ENCODE measurements at regions not wholly inside any gene's neighbourhood (a gene's known extent, or its start where the extent isn't known, plus 50 kb on each side); places are given as distances from the start of the nearest gene placed in this dataset.

GRCh38 chr10:64449603-64450002, 928.4 kb downstream of the REEP3 start:
- H3K4me3 ChIP-seq (ENCODE audit: low read length in 2 of 2), result no peak overlapping the region
- no peaks in the 10 kb centered on the region for H3K27me3 ChIP-seq (ENCODE audit: control insufficient read depth in 1 of 2, insufficient read depth in 2 of 2, low read length in 2 of 2)
- no peak overlapping the region for H3K27ac ChIP-seq (ENCODE audit: low read length)
- H3K9me3 ChIP-seq (ENCODE audit: control insufficient read depth in 2 of 2, low read length in 2 of 2), result no peaks in the 10 kb centered on the region
- no peaks in the 10 kb centered on the region for H3K36me3 ChIP-seq (ENCODE audit: control insufficient read depth in 2 of 2, insufficient read depth in 2 of 2, low read length in 2 of 2)
- no peaks in the 10 kb centered on the region for H3K4me1 ChIP-seq (ENCODE audit: control insufficient read depth, insufficient read depth, low read length)
- no peak overlapping the region for H3K9ac ChIP-seq (ENCODE audit: low read length in 2 of 2)

- H3K36me3 ChIP-seq (ENCODE audit: control insufficient read depth in 2 of 2, insufficient read depth in 2 of 2, low read length in 2 of 2), result no peaks in the 10 kb centered on the region
- H3K9me3 ChIP-seq (ENCODE audit: control insufficient read depth in 2 of 2, low read length in 2 of 2), result no peaks in the 10 kb centered on the region
- no peaks in the 10 kb centered on the region for H3K4me1 ChIP-seq (ENCODE audit: control insufficient read depth, insufficient read depth, low read length)
- H3K4me3 ChIP-seq (ENCODE audit: low read length in 2 of 2), result no peak overlapping the region
- no peak overlapping the region for H3K27ac ChIP-seq (ENCODE audit: low read length)
- H3K27me3 ChIP-seq (ENCODE audit: control insufficient read depth in 1 of 2, insufficient read depth in 2 of 2, low read length in 2 of 2), result no peaks in the 10 kb centered on the region
- H3K9ac ChIP-seq (ENCODE audit: low read length in 2 of 2), result no peak overlapping the region
Observed at GRCh38 chr10:64450312-64450711, 929.1 kb downstream of the REEP3 start.

- Histone ChIP-seq H3K4me3 (ENCODE audit: low read length in 2 of 2) (no peak overlapping the region), H3K9me3 (ENCODE audit: control insufficient read depth in 2 of 2, low read length in 2 of 2) (no peaks in the 10 kb centered on the region), H3K36me3 (ENCODE audit: control insufficient read depth in 2 of 2, insufficient read depth in 2 of 2, low read length in 2 of 2) (no peaks in the 10 kb centered on the region), H3K9ac (ENCODE audit: low read length in 2 of 2) (no peak overlapping the region), H3K4me1 (ENCODE audit: control insufficient read depth, insufficient read depth, low read length) (no peaks in the 10 kb centered on the region), H3K27ac (ENCODE audit: low read length) (no peak overlapping the region), H3K27me3 (ENCODE audit: control insufficient read depth in 1 of 2, insufficient read depth in 2 of 2, low read length in 2 of 2) (no peaks in the 10 kb centered on the region)
Observed at GRCh38 chr10:64454962-64455361, 933.8 kb downstream of the REEP3 start.

- H3K36me3 ChIP-seq (ENCODE audit: control insufficient read depth in 2 of 2, insufficient read depth in 2 of 2, low read length in 2 of 2), result no peaks in the 10 kb centered on the region
Observed at GRCh38 chr10:64458306-64458705, 937.1 kb downstream of the REEP3 start.

GRCh38 chr10:64463406-64463805, 942.2 kb downstream of the REEP3 start:
- H3K27ac ChIP-seq (ENCODE audit: low read length), result no peak overlapping the region
- H3K36me3 ChIP-seq (ENCODE audit: control insufficient read depth in 2 of 2, insufficient read depth in 2 of 2, low read length in 2 of 2), result no peaks in the 10 kb centered on the region
- no peak overlapping the region for H3K9ac ChIP-seq (ENCODE audit: low read length in 2 of 2)
- no peak overlapping the region for H3K4me3 ChIP-seq (ENCODE audit: low read length in 2 of 2)
- no peaks in the 10 kb centered on the region for H3K4me1 ChIP-seq (ENCODE audit: control insufficient read depth, insufficient read depth, low read length)
- H3K9me3 ChIP-seq (ENCODE audit: control insufficient read depth in 2 of 2, low read length in 2 of 2), result no peaks in the 10 kb centered on the region
- H3K27me3 ChIP-seq (ENCODE audit: control insufficient read depth in 1 of 2, insufficient read depth in 2 of 2, low read length in 2 of 2), result no peaks in the 10 kb centered on the region

More at GRCh38 chr10:64458306-64458705, 937.1 kb downstream of the REEP3 start:
- Histone ChIP-seq H3K9me3 (ENCODE audit: control insufficient read depth in 2 of 2, low read length in 2 of 2) (no peaks in the 10 kb centered on the region), H3K9ac (ENCODE audit: low read length in 2 of 2) (no peak overlapping the region), H3K27ac (ENCODE audit: low read length) (no peak overlapping the region), H3K4me1 (ENCODE audit: control insufficient read depth, insufficient read depth, low read length) (no peaks in the 10 kb centered on the region), H3K4me3 (ENCODE audit: low read length in 2 of 2) (no peak overlapping the region), H3K27me3 (ENCODE audit: control insufficient read depth in 1 of 2, insufficient read depth in 2 of 2, low read length in 2 of 2) (no peaks in the 10 kb centered on the region)

- Histone ChIP-seq H3K4me3 (ENCODE audit: low read length in 2 of 2) (no peak overlapping the region), H3K9me3 (ENCODE audit: control insufficient read depth in 2 of 2, low read length in 2 of 2) (no peaks in the 10 kb centered on the region), H3K9ac (ENCODE audit: low read length in 2 of 2) (no peak overlapping the region), H3K4me1 (ENCODE audit: control insufficient read depth, insufficient read depth, low read length) (no peaks in the 10 kb centered on the region), H3K27ac (ENCODE audit: low read length) (no peak overlapping the region), H3K27me3 (ENCODE audit: control insufficient read depth in 1 of 2, insufficient read depth in 2 of 2, low read length in 2 of 2) (no peaks in the 10 kb centered on the region), H3K36me3 (ENCODE audit: control insufficient read depth in 2 of 2, insufficient read depth in 2 of 2, low read length in 2 of 2) (no peaks in the 10 kb centered on the region)
Observed at GRCh38 chr10:64465653-64466052, 944.5 kb downstream of the REEP3 start.

GRCh38 chr10:64468219-64468618, 947.0 kb downstream of the REEP3 start:
- Histone ChIP-seq H3K9me3 (ENCODE audit: control insufficient read depth in 2 of 2, low read length in 2 of 2) (no peaks in the 10 kb centered on the region), H3K27me3 (ENCODE audit: control insufficient read depth in 1 of 2, insufficient read depth in 2 of 2, low read length in 2 of 2) (no peaks in the 10 kb centered on the region), H3K27ac (ENCODE audit: low read length) (no peak overlapping the region), H3K36me3 (ENCODE audit: control insufficient read depth in 2 of 2, insufficient read depth in 2 of 2, low read length in 2 of 2) (no peaks in the 10 kb centered on the region), H3K4me1 (ENCODE audit: control insufficient read depth, insufficient read depth, low read length) (no peaks in the 10 kb centered on the region), H3K4me3 (ENCODE audit: low read length in 2 of 2) (no peak overlapping the region), H3K9ac (ENCODE audit: low read length in 2 of 2) (no peak overlapping the region)

GRCh38 chr10:64476506-64476905, 955.3 kb downstream of the REEP3 start:
- no peaks in the 10 kb centered on the region for H3K4me1 ChIP-seq (ENCODE audit: control insufficient read depth, insufficient read depth, low read length)
- no peaks in the 10 kb centered on the region for H3K36me3 ChIP-seq (ENCODE audit: control insufficient read depth in 2 of 2, insufficient read depth in 2 of 2, low read length in 2 of 2)
- no peak overlapping the region for H3K27ac ChIP-seq (ENCODE audit: low read length)
- no peak overlapping the region for H3K9ac ChIP-seq (ENCODE audit: low read length in 2 of 2)
- H3K27me3 ChIP-seq (ENCODE audit: control insufficient read depth in 1 of 2, insufficient read depth in 2 of 2, low read length in 2 of 2), result no peaks in the 10 kb centered on the region
- no peak overlapping the region for H3K4me3 ChIP-seq (ENCODE audit: low read length in 2 of 2)
- no peaks in the 10 kb centered on the region for H3K9me3 ChIP-seq (ENCODE audit: control insufficient read depth in 2 of 2, low read length in 2 of 2)

- Histone ChIP-seq H3K4me1 (ENCODE audit: control insufficient read depth, insufficient read depth, low read length) (no peaks in the 10 kb centered on the region), H3K4me3 (ENCODE audit: low read length in 2 of 2) (no peak overlapping the region), H3K36me3 (ENCODE audit: control insufficient read depth in 2 of 2, insufficient read depth in 2 of 2, low read length in 2 of 2) (no peaks in the 10 kb centered on the region)
Observed at GRCh38 chr10:64477791-64478190, 956.6 kb downstream of the REEP3 start.

GRCh38 chr10:64484811-64485330, 963.7 kb downstream of the REEP3 start:
- Histone ChIP-seq H3K4me1 (ENCODE audit: control insufficient read depth, insufficient read depth, low read length) (no peaks in the 10 kb centered on the region), H3K9me3 (ENCODE audit: control insufficient read depth in 2 of 2, low read length in 2 of 2) (no peaks in the 10 kb centered on the region), H3K9ac (ENCODE audit: low read length in 2 of 2) (no peak overlapping the region), H3K27ac (ENCODE audit: low read length) (no peak overlapping the region), H3K4me3 (ENCODE audit: low read length in 2 of 2) (no peak overlapping the region), H3K27me3 (ENCODE audit: control insufficient read depth in 1 of 2, insufficient read depth in 2 of 2, low read length in 2 of 2) (no peaks in the 10 kb centered on the region), H3K36me3 (ENCODE audit: control insufficient read depth in 2 of 2, insufficient read depth in 2 of 2, low read length in 2 of 2) (no peaks in the 10 kb centered on the region)

More at GRCh38 chr10:64477791-64478190, 956.6 kb downstream of the REEP3 start:
- H3K9me3 ChIP-seq (ENCODE audit: control insufficient read depth in 2 of 2, low read length in 2 of 2), result no peaks in the 10 kb centered on the region
- no peak overlapping the region for H3K27ac ChIP-seq (ENCODE audit: low read length)
- no peaks in the 10 kb centered on the region for H3K27me3 ChIP-seq (ENCODE audit: control insufficient read depth in 1 of 2, insufficient read depth in 2 of 2, low read length in 2 of 2)
- H3K9ac ChIP-seq (ENCODE audit: low read length in 2 of 2), result no peak overlapping the region

- no peaks in the 10 kb centered on the region for H3K4me1 ChIP-seq (ENCODE audit: control insufficient read depth, insufficient read depth, low read length)
- H3K9ac ChIP-seq (ENCODE audit: low read length in 2 of 2), result no peak overlapping the region
- H3K36me3 ChIP-seq (ENCODE audit: control insufficient read depth in 2 of 2, insufficient read depth in 2 of 2, low read length in 2 of 2), result no peaks in the 10 kb centered on the region
- H3K9me3 ChIP-seq (ENCODE audit: control insufficient read depth in 2 of 2, low read length in 2 of 2), result no peaks in the 10 kb centered on the region
- no peak overlapping the region for H3K4me3 ChIP-seq (ENCODE audit: low read length in 2 of 2)
- no peak overlapping the region for H3K27ac ChIP-seq (ENCODE audit: low read length)
- H3K27me3 ChIP-seq (ENCODE audit: control insufficient read depth in 1 of 2, insufficient read depth in 2 of 2, low read length in 2 of 2), result no peaks in the 10 kb centered on the region
Observed at GRCh38 chr10:64486149-64486548, 964.9 kb downstream of the REEP3 start.

Measured in stomach smooth muscle (tissue), 2 donors.